ENCODE measurements at regions not wholly inside any gene's neighbourhood (a gene's known extent, or its start where the extent isn't known, plus 50 kb on each side); places are given as distances from the start of the nearest gene placed in this dataset.
A peak's percentile ranks its signal among the peaks of the same experiment; 100 is the strongest.

DNA sequence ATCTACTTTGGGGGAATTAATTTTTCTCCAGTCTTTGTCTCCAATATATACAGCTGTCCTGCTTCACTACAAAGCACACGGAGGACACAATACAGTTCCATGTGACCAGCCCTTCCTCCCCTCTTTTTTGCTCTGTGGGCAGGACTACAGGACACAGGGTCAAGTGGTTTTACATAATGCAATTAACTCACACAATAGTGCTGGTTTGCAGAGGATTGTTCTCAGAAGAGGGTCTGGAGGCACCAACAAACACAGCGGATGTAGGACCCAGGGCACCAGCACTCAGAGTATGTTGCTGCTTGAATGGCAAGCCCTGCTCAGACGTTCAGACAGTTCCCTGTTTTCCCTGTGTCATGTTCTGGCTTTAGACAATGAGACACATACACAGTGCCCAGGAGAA, 52.0 kb upstream of the NPTX2 start:
- DNase-seq (ENCODE audit: low spot score): no peak

- DNase-seq (ENCODE audit: low spot score): no peak
Observed at GRCh38 chr7:98562871-98563495, 54.1 kb upstream of the NPTX2 start.

- peak; percentile 27 for DNase-seq (ENCODE audit: low spot score)
Observed at GRCh38 chr7:98562381-98562823, 54.7 kb upstream of the NPTX2 start.

DNA sequence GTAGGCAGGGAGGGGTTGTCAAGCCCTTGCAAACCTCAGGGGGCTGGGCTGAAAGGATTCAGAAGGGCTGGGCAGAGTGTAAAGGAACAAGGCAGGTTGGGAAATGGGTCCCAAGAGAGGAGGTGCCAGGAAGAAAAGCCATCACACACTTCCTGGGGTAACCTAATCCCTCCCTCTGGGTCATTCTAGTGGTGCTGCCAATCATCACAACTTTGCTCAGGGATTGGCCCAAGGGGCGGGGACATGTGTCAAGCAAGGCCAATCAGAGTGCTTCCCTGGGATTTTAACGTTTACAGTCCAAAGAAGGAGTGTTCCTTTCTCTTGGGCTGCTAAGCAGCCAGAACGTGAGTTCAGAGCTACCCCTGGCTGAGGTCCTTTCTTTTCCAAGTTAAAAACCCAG, 57.1 kb upstream of the NPTX2 start:
- DNase-seq (ENCODE audit: low spot score): peak; percentile 41

DNA sequence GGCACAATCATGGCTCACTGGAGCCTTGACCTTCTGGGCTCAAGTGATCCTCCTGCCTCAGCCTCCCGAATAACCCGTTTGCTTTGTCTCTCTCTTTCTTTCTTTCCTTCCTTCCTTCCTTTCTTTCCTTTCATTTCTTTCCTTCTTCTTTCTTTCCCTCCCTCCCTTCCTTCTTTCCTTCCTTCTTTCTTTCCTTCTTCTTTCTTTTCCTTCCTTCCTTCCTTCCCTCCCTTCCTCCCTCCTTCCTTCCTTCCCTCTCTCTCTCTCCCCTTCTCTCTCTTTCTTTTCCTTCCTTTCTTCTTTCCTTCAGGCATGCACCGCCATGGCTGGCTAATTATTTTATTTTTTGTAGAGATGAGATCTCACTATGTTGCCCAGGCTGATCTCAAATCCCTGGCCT, 57.9 kb upstream of the NPTX2 start:
- DNase-seq (ENCODE audit: low spot score): no peak

- DNase-seq (ENCODE audit: low spot score): no peak
Observed at GRCh38 chr7:98557538-98558031, 59.5 kb upstream of the NPTX2 start.

DNA sequence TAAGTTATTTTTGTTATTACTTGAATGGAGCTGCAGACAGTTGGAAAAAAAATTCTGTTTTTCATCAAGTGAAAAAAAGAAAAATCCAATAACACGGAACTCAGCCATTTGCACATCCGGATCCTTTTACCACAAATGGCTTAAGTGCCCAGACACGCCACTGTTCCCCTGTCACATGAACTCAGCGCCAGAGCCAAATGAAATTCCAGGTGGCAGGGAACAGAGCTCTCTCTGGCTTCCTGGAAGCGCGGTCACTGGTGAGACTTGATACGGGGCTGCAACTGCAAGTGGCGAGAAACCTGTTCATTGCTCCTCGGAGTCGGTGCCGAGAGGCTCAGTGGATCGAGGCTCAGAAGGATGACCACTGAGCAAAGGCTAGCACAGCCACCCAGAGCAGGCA, 60.8 kb upstream of the NPTX2 start:
- no peak for DNase-seq (ENCODE audit: low spot score)

- DNase-seq (ENCODE audit: low spot score): peak; percentile 58
Observed at GRCh38 chr7:98555403-98555802, 61.7 kb upstream of the NPTX2 start.

GRCh38 chr7:98553666-98554065, 63.4 kb upstream of the NPTX2 start:
- DNase-seq (ENCODE audit: low spot score): no peak

- no peak for DNase-seq (ENCODE audit: low spot score)
Observed at GRCh38 chr7:98551611-98552273, 65.3 kb upstream of the NPTX2 start.

- DNase-seq (ENCODE audit: low spot score): no peak
Observed at GRCh38 chr7:98548971-98549370, 68.1 kb upstream of the NPTX2 start.

DNA sequence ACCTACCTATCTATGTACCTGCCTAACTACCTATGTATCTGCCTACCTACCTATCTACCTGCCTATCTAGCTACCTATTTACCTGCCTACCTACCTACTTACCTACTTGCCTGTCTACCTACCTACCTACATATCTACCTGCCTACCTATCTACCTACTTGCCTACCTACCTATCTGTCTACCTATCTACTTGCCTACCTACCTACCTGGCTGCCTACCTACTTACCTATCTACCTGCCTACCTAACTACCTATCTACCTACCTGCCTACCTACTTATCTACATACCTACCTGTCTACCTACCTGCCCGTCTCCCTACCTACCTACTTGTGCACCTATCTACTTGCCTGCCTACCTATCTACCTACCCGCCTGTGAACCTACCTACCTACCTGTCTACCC, 68.7 kb upstream of the NPTX2 start:
- DNase-seq (ENCODE audit: low spot score): no peak

DNA sequence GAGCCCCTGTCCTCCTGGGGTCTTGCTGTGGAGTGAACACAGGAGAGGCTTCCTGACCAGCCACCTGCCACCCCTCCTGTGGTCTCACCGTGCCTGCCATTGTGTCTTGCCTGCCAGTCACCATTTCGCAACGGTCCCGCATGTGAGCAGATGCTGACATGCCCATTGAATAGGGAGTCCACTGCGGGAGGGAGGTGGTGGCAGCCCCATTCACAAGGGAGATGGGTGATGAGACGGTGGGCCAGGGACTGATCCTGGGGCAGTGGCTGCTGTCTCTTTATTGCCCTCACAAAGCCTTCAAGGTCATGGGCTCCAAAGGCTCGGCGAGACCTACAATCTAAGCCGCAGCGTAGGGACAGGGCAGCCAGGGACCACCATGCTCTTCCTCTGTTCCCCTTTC, 76.0 kb upstream of the NPTX2 start:
- DNase-seq (ENCODE audit: low spot score): no peak

GRCh38 chr7:98539865-98540264, 77.2 kb upstream of the NPTX2 start:
- no peak for DNase-seq (ENCODE audit: low spot score)

- DNase-seq (ENCODE audit: low spot score): no peak
Observed at GRCh38 chr7:98536803-98537202, 80.3 kb upstream of the NPTX2 start.

DNA sequence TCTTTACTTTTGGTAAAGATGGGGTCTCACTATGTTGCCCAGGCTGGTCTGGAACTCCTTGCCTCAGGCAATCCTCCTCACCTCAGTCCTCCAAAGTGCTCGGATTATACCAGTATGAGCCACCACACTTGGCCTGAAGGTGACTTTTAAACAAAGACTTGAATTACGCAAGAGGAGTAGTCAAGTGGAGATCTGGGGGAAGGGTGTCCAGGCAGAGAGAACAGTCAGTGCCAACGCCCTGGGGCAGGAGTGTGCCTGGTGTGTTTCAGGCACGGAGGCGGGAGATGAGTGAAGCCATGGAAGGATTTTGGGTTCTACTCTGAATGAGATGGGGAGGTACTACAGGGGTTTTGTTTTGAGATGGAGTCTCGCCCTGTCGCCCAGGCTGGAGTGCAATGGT, 82.6 kb upstream of the NPTX2 start:
- no peak for DNase-seq (ENCODE audit: low spot score)

DNA sequence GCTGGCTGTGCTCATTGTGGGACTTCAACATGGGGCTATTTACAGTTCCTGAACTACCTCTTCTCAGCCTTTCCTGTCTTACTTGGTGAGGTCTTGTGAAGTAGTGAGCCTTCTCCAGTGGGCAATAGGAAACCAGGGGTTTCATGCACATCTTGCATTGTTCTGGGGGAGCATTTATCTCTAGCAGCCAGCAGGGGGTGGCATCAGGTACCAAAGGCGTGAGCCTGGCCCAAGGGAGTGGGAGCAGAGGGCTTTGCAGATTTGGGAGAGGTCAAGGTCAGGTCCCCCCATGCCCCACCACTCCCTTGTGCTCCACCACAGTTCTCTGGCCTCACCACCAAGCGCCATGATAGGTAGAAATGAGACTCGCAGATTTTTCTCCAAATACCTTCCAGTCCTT, 85.4 kb upstream of the NPTX2 start:
- no peak for DNase-seq (ENCODE audit: low spot score)

DNA sequence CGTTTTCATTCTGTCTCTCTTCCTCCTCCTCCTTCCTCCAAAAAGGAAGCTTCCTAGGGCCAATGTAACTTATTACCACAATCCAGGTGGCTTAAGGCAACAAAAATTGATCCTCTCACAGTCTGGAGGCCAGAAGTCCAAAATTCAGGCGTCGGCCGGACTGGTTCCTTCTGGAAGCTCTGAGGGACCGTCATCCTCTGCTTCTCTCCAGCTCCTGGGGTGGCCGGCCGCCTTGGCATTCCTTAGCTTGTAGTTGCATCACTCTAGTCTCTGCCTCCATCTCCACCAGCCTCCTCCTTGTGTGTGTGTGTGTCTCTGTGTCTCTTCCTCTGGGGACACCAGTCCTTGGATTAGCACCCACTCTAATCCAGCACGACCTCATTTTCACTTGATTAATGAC, 89.0 kb upstream of the NPTX2 start:
- no peak for DNase-seq (ENCODE audit: low spot score)

- no peak for DNase-seq (ENCODE audit: low spot score)
Observed at GRCh38 chr7:98526059-98526458, 91.0 kb upstream of the NPTX2 start.

DNA sequence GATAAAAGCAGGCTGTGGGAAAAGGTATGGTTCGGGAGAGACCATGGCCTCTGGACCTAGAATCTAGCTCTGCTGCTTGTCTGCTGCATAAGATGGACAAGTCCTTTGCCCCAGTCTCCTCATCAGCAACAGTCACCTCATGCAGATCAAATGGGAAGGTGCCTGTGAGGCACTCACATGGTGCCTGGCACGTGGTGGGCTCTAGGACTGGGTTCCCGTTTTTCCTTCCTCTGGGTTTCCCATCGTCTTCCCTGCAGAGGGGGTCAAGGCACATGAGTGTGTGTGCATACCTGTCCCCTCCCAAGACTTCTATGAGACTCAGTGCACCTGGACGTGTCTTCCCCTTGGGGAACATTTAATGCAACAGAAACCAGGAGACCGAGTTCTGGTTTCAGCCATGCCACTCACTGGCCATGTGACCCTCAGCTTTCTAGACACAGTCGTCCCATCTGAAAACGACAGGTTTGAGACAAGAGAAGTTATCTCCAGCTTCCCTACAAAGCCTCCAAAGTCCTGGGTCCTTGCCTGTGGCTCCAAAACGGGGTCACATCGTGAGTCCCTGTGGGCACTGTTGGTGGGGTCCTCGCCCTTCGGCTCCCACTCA, 95.9 kb upstream of the NPTX2 start:
- no peak for DNase-seq (ENCODE audit: low spot score)

DNA sequence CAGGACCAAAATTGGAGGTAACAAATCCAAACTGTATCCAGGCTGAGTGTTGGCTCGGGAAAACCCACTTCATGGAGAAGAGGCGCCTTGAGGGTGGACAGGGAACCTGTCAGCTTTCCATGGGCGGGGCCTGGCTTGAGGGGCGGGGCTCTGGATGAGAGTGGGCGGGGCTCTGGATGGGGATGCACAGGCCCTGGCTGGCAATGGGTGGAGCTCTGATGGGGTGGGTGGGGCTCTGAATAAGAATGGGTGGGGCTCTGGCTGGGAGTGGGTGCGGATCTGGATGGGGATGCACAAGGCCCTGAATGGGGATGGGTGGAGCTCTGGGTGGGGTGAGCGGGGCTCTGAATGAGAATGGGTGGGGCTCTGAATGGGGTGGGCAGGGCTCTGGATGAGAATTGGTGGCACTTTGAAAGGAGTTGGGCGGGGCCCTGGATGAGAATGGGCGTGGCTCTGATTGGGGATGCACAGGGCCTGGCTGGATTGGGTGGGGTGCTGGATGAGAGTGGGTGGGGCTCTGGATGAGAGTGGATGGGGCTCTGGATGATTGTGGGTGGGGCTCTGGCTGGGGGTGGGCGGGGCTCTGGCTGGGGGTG, 96.6 kb upstream of the NPTX2 start:
- DNase-seq (ENCODE audit: low spot score): no peak

GRCh38 chr7:98518159-98518947, 98.7 kb upstream of the NPTX2 start:
- no peak for DNase-seq (ENCODE audit: low spot score)
